ENCODE measurements at regions not wholly inside any gene's neighbourhood (a gene's known extent, or its start where the extent isn't known, plus 50 kb on each side); places are given as distances from the start of the nearest gene placed in this dataset.

- DNase-seq = peak; percentile 50 to 88 (median 85)
- POLR2A ChIA-PET = no interaction called here
- Histone ChIP-seq H3K27me3 (replicated peaks in 2 of 5; ENCODE audit: control insufficient read depth in 4 of 5, insufficient read depth in 5 of 5, low read length in 4 of 5) (no peaks in the 10 kb centered on the region), H3K36me3 (ENCODE audit: control insufficient read depth in 4 of 4, insufficient read depth in 4 of 4, low read length in 3 of 4) (no peaks in the 10 kb centered on the region), H3K4me3 (ENCODE audit: control insufficient read depth in 1 of 7, extremely low read depth in 1 of 7, insufficient read depth in 4 of 7, low read depth in 2 of 7, low read length in 6 of 7) (no peak overlapping the region), H3K27ac (ENCODE audit: insufficient read depth in 1 of 2, low read depth in 1 of 2, low read length in 2 of 2, poor library complexity in 1 of 2, severe bottlenecking in 2 of 2) (no peak overlapping the region), H3K9me3 (ENCODE audit: control extremely low read depth in 1 of 5, control insufficient read depth in 4 of 5, insufficient read depth in 2 of 5, low read depth in 1 of 5, low read length in 4 of 5) (no peaks in the 10 kb centered on the region), H3K4me1 (ENCODE audit: control extremely low read depth in 1 of 4, control insufficient read depth in 4 of 4, insufficient read depth in 4 of 4, low read length in 3 of 4) (peaks cover 0 to 15% (median 9%) of the 10 kb centered on the region in 4 experiments)
- CTCF ChIA-PET = interaction anchor here (1.2 kb wide), 1 partner anchor 20 kb away, joined by 6 read pairs; no protein-coding TSS in a partner anchor
- WGBS (ENCODE audit: insufficient coverage) = 0% methylated on average over 2 of the region's 3 CpGs
Observed at GRCh38 chr13:46982856-46983582, 86.2 kb upstream of the HTR2A start.

GRCh38 chr13:46975173-46975572 is 78.3 kb upstream of the HTR2A start:
- H3K27ac ChIP-seq (ENCODE audit: insufficient read depth in 1 of 2, low read depth in 1 of 2, low read length in 2 of 2, poor library complexity in 1 of 2, severe bottlenecking in 2 of 2) = no peak overlapping the region
- no peak for DNase-seq
- CTCF ChIA-PET = interaction anchor here (1.5 kb wide), 1 partner anchor 13 kb away, joined by 3 read pairs; no protein-coding TSS in a partner anchor

GRCh38 chr13:46968450-46968849 is 71.6 kb upstream of the HTR2A start:
- Histone ChIP-seq H3K9me3 (ENCODE audit: control extremely low read depth in 1 of 5, control insufficient read depth in 4 of 5, insufficient read depth in 2 of 5, low read depth in 1 of 5, low read length in 4 of 5) (peaks cover 0 to 2% (median 1%) of the 10 kb centered on the region in 5 experiments), H3K36me3 (ENCODE audit: control insufficient read depth in 4 of 4, insufficient read depth in 4 of 4, low read length in 3 of 4) (no peaks in the 10 kb centered on the region), H3K27me3 (replicated peaks in 2 of 5; ENCODE audit: control insufficient read depth in 4 of 5, insufficient read depth in 5 of 5, low read length in 4 of 5) (no peaks in the 10 kb centered on the region), H3K4me3 (ENCODE audit: control insufficient read depth in 1 of 7, extremely low read depth in 1 of 7, insufficient read depth in 4 of 7, low read depth in 2 of 7, low read length in 6 of 7) (no peak overlapping the region), H3K27ac (ENCODE audit: insufficient read depth in 1 of 2, low read depth in 1 of 2, low read length in 2 of 2, poor library complexity in 1 of 2, severe bottlenecking in 2 of 2) (no peak overlapping the region), H3K4me1 (ENCODE audit: control extremely low read depth in 1 of 4, control insufficient read depth in 4 of 4, insufficient read depth in 4 of 4, low read length in 3 of 4) (no peaks in the 10 kb centered on the region)
- POLR2A ChIA-PET = no interaction called here
- DNase-seq = no peak
- WGBS (ENCODE audit: insufficient coverage) = 100% methylated on average over 1 of the region's 2 CpGs
- CTCF ChIA-PET = interaction anchor here (0.9 kb wide), 1 partner anchor 17 kb away, joined by 3 read pairs; no protein-coding TSS in a partner anchor

More at GRCh38 chr13:46975173-46975572, 78.3 kb upstream of the HTR2A start:
- Histone ChIP-seq H3K9me3 (ENCODE audit: control extremely low read depth in 1 of 5, control insufficient read depth in 4 of 5, insufficient read depth in 2 of 5, low read depth in 1 of 5, low read length in 4 of 5) (peaks cover 0 to 27% (median 6%) of the 10 kb centered on the region in 5 experiments), H3K4me3 (ENCODE audit: control insufficient read depth in 1 of 7, extremely low read depth in 1 of 7, insufficient read depth in 4 of 7, low read depth in 2 of 7, low read length in 6 of 7) (no peak overlapping the region), H3K27me3 (replicated peaks in 2 of 5; ENCODE audit: control insufficient read depth in 4 of 5, insufficient read depth in 5 of 5, low read length in 4 of 5) (no peaks in the 10 kb centered on the region), H3K36me3 (ENCODE audit: control insufficient read depth in 4 of 4, insufficient read depth in 4 of 4, low read length in 3 of 4) (no peaks in the 10 kb centered on the region), H3K4me1 (ENCODE audit: control extremely low read depth in 1 of 4, control insufficient read depth in 4 of 4, insufficient read depth in 4 of 4, low read length in 3 of 4) (no peaks in the 10 kb centered on the region)
- POLR2A ChIA-PET = no interaction called here

GRCh38 chr13:46964789-46965527 is 68.1 kb upstream of the HTR2A start:
- Histone ChIP-seq H3K36me3 (ENCODE audit: control insufficient read depth in 4 of 4, insufficient read depth in 4 of 4, low read length in 3 of 4) (no peaks in the 10 kb centered on the region), H3K4me1 (ENCODE audit: control extremely low read depth in 1 of 4, control insufficient read depth in 4 of 4, insufficient read depth in 4 of 4, low read length in 3 of 4) (peaks cover 0 to 4% (median 0%) of the 10 kb centered on the region in 4 experiments), H3K9me3 (ENCODE audit: control extremely low read depth in 1 of 5, control insufficient read depth in 4 of 5, insufficient read depth in 2 of 5, low read depth in 1 of 5, low read length in 4 of 5) (peaks cover 0 to 1% (median 0%) of the 10 kb centered on the region in 5 experiments), H3K4me3 (ENCODE audit: control insufficient read depth in 1 of 7, extremely low read depth in 1 of 7, insufficient read depth in 4 of 7, low read depth in 2 of 7, low read length in 6 of 7) (no peak overlapping the region), H3K27me3 (replicated peaks in 2 of 5; ENCODE audit: control insufficient read depth in 4 of 5, insufficient read depth in 5 of 5, low read length in 4 of 5) (no peaks in the 10 kb centered on the region), H3K27ac (ENCODE audit: insufficient read depth in 1 of 2, low read depth in 1 of 2, low read length in 2 of 2, poor library complexity in 1 of 2, severe bottlenecking in 2 of 2) (no peak overlapping the region)
- no peak for DNase-seq
- ChIA-PET POLR2A (no interaction called here), CTCF (no interaction called here)
- WGBS (ENCODE audit: insufficient coverage) = 0% methylated on average over 1 of the region's 2 CpGs

GRCh38 chr13:46963904-46964303 is 67.1 kb upstream of the HTR2A start:
- no peaks in the 10 kb centered on the region for H3K36me3 ChIP-seq (ENCODE audit: control insufficient read depth in 4 of 4, insufficient read depth in 4 of 4, low read length in 3 of 4)
- POLR2A ChIA-PET = no interaction called here
- H3K9me3 ChIP-seq (ENCODE audit: control extremely low read depth in 1 of 5, control insufficient read depth in 4 of 5, insufficient read depth in 2 of 5, low read depth in 1 of 5, low read length in 4 of 5) = peaks cover 0 to 1% (median 0%) of the 10 kb centered on the region in 5 experiments
- no peak overlapping the region for H3K4me3 ChIP-seq (ENCODE audit: control insufficient read depth in 1 of 7, extremely low read depth in 1 of 7, insufficient read depth in 4 of 7, low read depth in 2 of 7, low read length in 6 of 7)
- 100% methylated on average over 3 of the region's 4 CpGs for WGBS (ENCODE audit: insufficient coverage)
- DNase-seq = peak in 1 of 3 donors; percentile 10
- peaks cover 0 to 4% (median 0%) of the 10 kb centered on the region in 4 experiments for H3K4me1 ChIP-seq (ENCODE audit: control extremely low read depth in 1 of 4, control insufficient read depth in 4 of 4, insufficient read depth in 4 of 4, low read length in 3 of 4)
- H3K27me3 ChIP-seq (replicated peaks in 2 of 5; ENCODE audit: control insufficient read depth in 4 of 5, insufficient read depth in 5 of 5, low read length in 4 of 5) = no peaks in the 10 kb centered on the region
- CTCF ChIA-PET = interaction anchor here (2.0 to 2.2 kb wide), 2 partner anchors 15 to 19 kb away, joined by 6 to 13 read pairs; no protein-coding TSS in a partner anchor
- H3K27ac ChIP-seq (ENCODE audit: insufficient read depth in 1 of 2, low read depth in 1 of 2, low read length in 2 of 2, poor library complexity in 1 of 2, severe bottlenecking in 2 of 2) = no peak overlapping the region

- Histone ChIP-seq H3K27me3 (replicated peaks in 2 of 5; ENCODE audit: control insufficient read depth in 4 of 5, insufficient read depth in 5 of 5, low read length in 4 of 5) (no peaks in the 10 kb centered on the region), H3K4me3 (ENCODE audit: control insufficient read depth in 1 of 7, extremely low read depth in 1 of 7, insufficient read depth in 4 of 7, low read depth in 2 of 7, low read length in 6 of 7) (no peak overlapping the region), H3K36me3 (ENCODE audit: control insufficient read depth in 4 of 4, insufficient read depth in 4 of 4, low read length in 3 of 4) (no peaks in the 10 kb centered on the region), H3K9me3 (ENCODE audit: control extremely low read depth in 1 of 5, control insufficient read depth in 4 of 5, insufficient read depth in 2 of 5, low read depth in 1 of 5, low read length in 4 of 5) (no peaks in the 10 kb centered on the region), H3K27ac (ENCODE audit: insufficient read depth in 1 of 2, low read depth in 1 of 2, low read length in 2 of 2, poor library complexity in 1 of 2, severe bottlenecking in 2 of 2) (no peak overlapping the region), H3K4me1 (ENCODE audit: control extremely low read depth in 1 of 4, control insufficient read depth in 4 of 4, insufficient read depth in 4 of 4, low read length in 3 of 4) (peaks cover 0 to 4% (median 0%) of the 10 kb centered on the region in 4 experiments)
- WGBS (ENCODE audit: insufficient coverage) = 100% methylated on average over 3 of the region's 6 CpGs
- ChIA-PET CTCF (interaction anchor here (0.7 to 2.2 kb wide), 14 partner anchors 10 to 637 kb away, joined by 3 to 20 read pairs (median 4); no protein-coding TSS in a partner anchor), POLR2A (no interaction called here)
- peak in 1 of 3 donors; percentile 15 for DNase-seq
Observed at GRCh38 chr13:46962281-46962941, 65.6 kb upstream of the HTR2A start.

Data from common myeloid progenitor, CD34-positive (primary cell).